ENCODE measurements at regions not wholly inside any gene's neighbourhood (a gene's known extent, or its start where the extent isn't known, plus 50 kb on each side); places are given as distances from the start of the nearest gene placed in this dataset.

DNA sequence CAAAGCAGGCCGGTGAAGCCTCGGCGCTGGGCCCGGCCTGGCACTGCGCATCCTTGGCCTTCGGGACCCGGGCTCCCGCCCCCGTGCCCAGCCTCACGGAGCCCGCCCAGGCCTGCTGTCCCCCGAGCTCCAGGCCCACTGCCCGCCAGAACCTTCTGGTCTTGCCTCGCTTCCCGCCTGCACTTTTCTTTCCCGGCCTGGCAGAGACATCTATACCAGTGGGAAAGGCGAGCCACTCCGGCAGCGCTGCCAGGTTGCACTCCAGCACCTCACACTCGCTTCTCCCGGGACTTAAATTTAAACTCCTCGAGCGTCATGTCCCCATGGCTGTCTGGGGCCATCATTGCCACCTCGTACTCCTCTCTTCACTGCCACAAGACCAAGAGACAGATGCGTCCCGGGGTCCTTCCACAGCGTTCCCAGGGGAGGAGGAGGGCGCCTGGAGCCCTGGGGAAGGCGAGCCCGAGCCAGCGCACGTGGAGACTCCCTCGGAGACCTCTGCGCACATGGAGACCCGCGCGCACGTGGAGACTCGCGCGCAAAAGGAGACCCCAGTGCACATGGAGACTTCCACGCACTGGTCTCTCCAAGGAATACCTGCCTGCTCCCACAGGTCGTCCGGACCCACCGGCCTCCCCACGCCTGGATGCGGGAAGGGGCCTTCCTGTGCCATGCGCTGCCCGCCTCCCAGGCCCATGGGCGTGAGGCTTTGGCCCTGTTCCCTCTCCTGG lies 253.1 kb upstream of the SALL3 start:
- DNase-seq = no peak

DNA sequence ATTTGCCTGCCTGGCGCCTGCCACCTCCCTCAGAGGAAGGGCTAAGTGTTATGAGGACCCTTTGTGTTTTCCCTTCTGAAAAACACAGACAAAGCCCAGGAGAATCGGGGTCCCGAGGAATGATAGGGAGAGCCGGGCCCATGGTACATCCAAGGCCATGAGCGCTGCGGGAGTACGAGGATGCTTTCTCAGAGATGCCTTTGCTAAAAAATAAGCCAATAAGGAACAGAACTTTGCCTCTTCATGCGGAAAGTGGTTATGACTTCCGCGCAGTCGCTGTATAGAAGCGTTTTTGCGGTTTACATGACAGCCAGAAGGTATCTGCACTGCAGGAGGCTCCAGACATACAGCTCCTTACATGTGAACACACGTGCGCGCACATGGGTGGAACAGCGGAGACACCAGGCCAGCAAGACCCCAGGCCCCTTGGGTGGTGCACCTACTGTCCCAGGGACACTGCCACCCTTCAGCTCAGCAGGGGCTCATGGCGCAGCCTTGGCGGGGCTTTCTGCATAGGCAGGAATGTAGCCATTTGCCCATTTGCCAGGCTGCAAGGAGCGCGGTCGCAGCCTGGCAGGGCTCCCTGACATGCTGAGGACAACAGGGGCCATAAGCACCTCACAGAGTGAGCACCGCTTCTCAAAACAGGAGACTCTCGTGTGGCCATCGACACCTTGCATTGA lies 252.4 kb upstream of the SALL3 start:
- no peak for DNase-seq

DNA sequence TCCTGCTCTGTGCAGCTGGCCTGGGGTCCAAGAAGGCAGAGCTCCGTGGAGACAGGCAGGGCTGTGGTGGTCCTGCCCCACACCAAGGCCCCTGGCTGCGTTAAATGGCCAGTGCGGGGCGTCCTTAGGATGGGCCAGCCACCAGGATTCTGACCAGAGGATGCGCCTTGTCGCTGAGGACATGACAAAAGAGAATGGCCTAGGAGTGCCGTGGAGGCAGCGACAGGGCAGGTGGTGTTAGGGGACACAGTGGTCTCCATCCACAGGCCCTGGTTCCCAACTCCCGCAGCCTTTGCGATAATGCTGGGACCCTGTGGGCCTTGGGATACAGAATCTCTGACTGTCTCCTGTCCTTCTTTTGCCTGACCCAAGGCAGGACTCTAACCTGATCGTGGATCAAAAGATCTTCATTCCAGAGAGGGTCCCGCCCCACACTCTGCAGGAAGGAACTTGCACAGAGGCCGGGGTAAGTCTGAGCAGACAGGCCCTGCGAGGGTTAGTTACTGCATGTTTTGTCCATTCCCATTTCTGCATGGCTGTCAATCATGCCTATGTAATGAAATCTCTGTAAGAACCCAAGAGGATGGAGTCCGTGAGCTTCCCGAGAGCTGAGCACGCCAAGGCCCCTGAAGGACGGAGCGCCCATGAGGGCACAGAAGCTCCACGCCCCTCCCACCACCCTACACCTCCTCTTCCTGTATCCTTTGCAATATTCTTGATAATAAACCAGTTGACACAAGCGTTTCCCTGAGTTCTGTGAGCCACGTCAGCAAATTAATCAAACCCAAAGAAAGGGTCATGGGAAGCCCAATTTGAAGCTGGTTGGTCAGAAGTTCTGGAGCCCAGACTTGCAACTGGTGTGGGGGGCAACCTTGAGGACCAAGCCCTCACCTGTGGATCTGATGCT lies 251.5 kb upstream of the SALL3 start:
- DNase-seq = no peak

GRCh38 chr18:78728784-78729467 lies 250.7 kb upstream of the SALL3 start:
- no peak for DNase-seq

- no peak for DNase-seq
These were observed 249.1 kb upstream of the SALL3 start for GRCh38 chr18:78730546-78730945.

GRCh38 chr18:78731016-78731397 lies 248.6 kb upstream of the SALL3 start:
- no peak for DNase-seq

DNA sequence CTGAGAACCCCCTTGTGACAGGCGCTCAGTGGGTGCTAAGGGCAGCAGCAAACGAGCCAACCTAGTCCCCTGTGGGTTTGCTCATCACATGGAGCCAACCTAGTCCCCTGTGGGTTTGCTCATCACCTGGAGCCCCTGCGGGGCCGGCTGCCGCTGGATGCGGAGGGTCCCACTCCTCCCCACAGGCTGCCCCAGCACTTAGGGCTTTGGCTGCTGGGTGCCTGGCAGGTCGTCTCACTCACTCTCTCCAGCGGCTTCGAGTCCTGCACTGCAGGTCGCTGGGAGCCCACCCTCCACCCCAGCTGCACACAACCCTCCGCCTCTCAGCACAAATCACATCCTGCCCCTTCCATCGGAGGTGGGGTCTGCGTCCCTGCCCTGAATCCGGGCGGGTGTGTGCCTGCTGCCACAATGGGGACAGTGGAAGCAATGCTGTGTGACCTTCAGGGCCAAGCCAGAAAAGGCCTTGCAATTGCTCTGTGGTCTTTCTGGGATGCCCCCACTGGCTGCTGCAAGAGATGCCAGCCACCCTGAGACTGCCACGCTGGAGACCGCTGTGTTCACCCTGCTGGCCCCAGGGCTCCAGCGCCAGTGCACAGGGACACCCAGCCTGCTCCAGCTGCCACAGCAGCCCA lies 248.1 kb upstream of the SALL3 start:
- no peak for DNase-seq

DNA sequence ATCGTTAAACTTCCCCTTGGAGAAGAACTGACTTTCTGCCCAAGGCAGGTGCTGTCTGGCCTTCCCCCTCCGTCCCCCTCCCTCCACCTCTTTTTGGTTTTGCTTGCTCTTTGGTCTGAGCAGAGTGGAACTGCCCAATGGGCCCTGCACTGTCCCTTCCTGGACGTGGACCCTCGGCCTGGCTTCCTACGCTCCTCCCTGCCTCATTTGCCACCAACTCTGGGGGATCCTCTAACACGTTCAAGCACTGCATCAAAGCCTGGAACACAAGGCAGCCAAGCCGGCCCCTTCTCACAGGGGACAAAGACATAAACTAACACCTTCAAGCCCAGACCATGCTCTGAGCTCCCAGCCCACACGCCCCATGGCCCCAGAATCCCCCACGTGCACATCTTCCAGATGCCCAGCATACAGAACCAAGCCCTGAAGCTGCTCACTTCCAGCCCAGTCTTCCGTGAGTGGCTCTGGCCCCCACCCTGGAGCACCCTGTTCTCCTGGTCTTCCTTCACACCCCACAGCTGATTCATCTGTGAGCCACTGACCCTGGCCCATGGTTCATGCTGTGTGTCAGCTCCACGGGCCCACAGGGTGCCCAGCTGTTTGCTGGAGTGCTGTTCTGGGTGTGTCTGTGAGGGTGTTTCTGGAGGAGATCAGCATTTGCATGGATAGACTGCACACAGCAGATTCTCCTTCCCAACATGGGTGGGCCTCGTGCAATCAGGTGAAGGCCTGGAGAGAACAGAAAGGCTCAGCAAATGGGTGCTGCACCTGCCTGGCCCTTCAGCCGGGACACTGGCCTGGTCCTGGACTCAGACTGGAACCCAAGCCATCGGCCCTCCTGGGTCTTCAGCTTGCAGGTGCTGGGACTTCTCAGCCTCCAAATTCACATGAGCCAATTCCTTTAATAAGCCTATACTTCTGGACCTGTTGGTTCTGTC lies 247.1 kb upstream of the SALL3 start:
- DNase-seq = no peak

- no peak for DNase-seq
These were observed 245.6 kb upstream of the SALL3 start for GRCh38 chr18:78733762-78734613.

GRCh38 chr18:78734614-78734945 lies 245.0 kb upstream of the SALL3 start:
- DNase-seq = no peak

DNA sequence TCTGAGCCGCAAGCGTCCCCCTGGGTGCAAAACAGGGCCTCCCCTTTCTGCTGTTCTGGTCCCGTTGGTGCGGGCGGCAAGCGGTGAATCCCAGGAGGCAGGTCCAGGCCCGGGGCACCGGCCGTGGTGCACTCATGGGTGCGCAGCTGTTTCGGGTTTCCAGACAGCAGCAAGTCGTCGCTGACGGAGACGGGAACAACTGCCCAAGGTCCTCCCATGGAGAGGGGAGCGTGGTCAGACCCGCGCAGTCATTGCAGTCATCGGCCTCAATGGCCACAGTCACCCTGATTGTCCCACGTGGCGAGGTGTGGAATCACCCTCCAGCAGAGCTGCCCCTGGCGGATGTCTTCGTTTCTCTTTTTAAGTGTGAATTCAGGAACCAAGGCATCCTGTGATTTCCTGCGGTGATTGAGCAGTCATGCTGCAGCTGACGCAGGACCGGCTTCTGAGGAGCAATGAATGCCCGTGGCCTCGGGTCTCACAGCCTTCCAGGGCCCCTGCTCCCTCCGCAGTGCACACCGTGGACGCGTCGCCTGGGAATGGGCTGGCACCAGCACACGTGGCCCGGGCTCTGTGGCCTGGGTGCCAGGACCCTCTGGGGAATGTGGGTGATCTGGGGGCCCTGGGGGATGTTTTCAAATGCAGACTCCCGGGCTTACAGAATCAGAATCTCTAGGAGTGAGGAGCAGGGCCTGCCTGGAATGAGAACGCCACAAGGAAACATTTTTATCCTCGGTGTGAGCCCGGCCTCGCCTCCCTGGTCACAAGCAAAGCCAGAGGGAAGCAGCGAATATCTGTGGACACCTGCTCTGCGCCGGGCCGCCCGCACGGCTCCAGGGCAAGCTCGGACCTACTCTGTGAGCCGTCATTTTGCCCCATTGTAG lies 244.2 kb upstream of the SALL3 start:
- DNase-seq = no peak

GRCh38 chr18:78736015-78736690 lies 243.5 kb upstream of the SALL3 start:
- DNase-seq = no peak

- no peak for DNase-seq
These were observed 242.4 kb upstream of the SALL3 start for GRCh38 chr18:78737006-78737915.

DNA sequence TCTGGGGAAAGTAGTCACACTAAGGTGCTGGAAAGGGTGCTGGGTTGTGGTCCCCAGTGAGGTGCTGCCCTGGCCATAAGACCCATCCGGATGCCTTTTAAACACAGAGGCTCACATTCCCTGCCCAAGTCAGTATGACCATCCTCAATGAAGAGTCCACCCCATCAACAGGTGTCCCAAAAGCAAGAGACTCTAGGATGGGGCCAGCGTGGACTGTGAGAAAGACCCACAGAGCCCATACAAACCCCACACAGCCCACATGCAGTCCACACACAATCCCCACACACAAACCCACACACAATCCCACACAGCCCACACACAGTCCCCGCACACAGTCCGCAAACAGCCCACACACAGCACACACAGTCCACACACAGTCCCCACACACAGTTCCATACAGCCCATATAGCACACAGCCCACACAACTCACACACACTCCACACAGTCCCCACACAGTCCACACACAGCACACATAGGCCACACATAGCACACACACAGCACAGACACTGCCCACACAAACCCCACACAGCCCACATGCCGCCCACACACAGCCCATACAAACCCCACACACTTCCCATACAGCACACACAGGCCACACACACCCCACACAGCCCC lies 241.4 kb upstream of the SALL3 start:
- no peak for DNase-seq

DNA sequence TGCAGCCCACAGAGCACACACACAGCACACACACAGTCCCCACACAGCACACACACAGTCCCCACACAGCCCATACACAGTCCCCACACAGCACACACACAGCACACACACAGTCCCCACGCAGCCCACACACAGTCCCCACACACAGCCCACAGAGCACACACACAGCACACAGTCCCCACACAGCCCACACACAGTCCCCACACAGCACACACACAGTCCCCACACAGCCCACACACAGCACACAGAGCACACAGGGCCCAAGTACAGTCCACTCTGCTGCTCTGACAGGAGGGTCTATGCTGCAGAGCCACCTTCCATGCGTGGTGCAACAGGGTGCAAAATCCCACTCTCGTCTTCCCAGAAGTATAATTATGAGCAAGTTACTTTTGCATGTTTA lies 240.5 kb upstream of the SALL3 start:
- DNase-seq = no peak

- DNase-seq = no peak
These were observed 239.5 kb upstream of the SALL3 start for GRCh38 chr18:78739882-78740677.
